Large intestine (tissue), 3 donors: ENCODE measurements at regions not wholly inside any gene's neighbourhood (a gene's known extent, or its start where the extent isn't known, plus 50 kb on each side); places are given as distances from the start of the nearest gene placed in this dataset.

ENCODE experiments used
- DNase-seq, 2 donors: peaks; one replicate each; pipeline versions ENCODE4 v3.0.0 to v3.0.0-alpha.2; 2013
- H3K27ac ChIP-seq: one replicate; pipeline ENCODE4 v1.5.1; 2013; ENCODE audit warnings: low read length
- H3K27me3 ChIP-seq: 2 replicates; pipeline ENCODE4 v1.6.1; 2013; ENCODE audit warnings: low read length; ENCODE audit not compliant: control insufficient read depth, insufficient read depth
- H3K36me3 ChIP-seq: 2 replicates; pipeline ENCODE4 v1.6.1; 2013; ENCODE audit warnings: low read length; ENCODE audit not compliant: control insufficient read depth, insufficient read depth
- H3K4me1 ChIP-seq: one replicate; pipeline ENCODE4 v1.6.1; 2013; ENCODE audit warnings: low read length; ENCODE audit not compliant: control insufficient read depth, insufficient read depth
- H3K4me3 ChIP-seq: one replicate; pipeline ENCODE4 v1.5.1; 2013; ENCODE audit warnings: low read length
- H3K9me3 ChIP-seq: one replicate; pipeline ENCODE4 v1.6.1; 2013; ENCODE audit warnings: mild to moderate bottlenecking, low read depth, low read length, moderate library complexity; ENCODE audit not compliant: control insufficient read depth
- WGBS: methylation state at CpG from one replicate; pipeline ENCODE4 v1.1.5; 2013; ENCODE audit warnings: low lambda C conversion rate; ENCODE audit not compliant: insufficient coverage; 5-methylcytosine and 5-hydroxymethylcytosine counted together

GRCh38 chr3:152073267-152073666 is 195.5 kb upstream of the MBNL1 start:
- WGBS = 82% methylated on average over 2 of the region's 6 CpGs
- Histone ChIP-seq H3K36me3 (no peaks in the 10 kb centered on the region), H3K27ac (no peak overlapping the region), H3K27me3 (no peaks in the 10 kb centered on the region), H3K9me3 (peaks cover 4% of the 10 kb centered on the region), H3K4me3 (no peak overlapping the region), H3K4me1 (no peaks in the 10 kb centered on the region)
- DNase-seq = no peak

- WGBS = 92% methylated on average over 2 of the region's 2 CpGs
- no peaks in the 10 kb centered on the region for H3K9me3 ChIP-seq
- H3K4me1 ChIP-seq = no peaks in the 10 kb centered on the region
- no peak for DNase-seq
- no peaks in the 10 kb centered on the region for H3K27me3 ChIP-seq
- no peaks in the 10 kb centered on the region for H3K36me3 ChIP-seq
- no peak overlapping the region for H3K4me3 ChIP-seq
- no peak overlapping the region for H3K27ac ChIP-seq
Observed at GRCh38 chr3:152076148-152076547, 192.6 kb upstream of the MBNL1 start.

GRCh38 chr3:152079980-152080379 is 188.7 kb upstream of the MBNL1 start:
- H3K4me3 ChIP-seq = no peak overlapping the region
- WGBS = no CpG with 5 or more reads among the region's 2 CpGs
- no peaks in the 10 kb centered on the region for H3K4me1 ChIP-seq
- no peaks in the 10 kb centered on the region for H3K36me3 ChIP-seq
- no peaks in the 10 kb centered on the region for H3K27me3 ChIP-seq
- H3K9me3 ChIP-seq = no peaks in the 10 kb centered on the region
- H3K27ac ChIP-seq = no peak overlapping the region
- DNase-seq = no peak

- Histone ChIP-seq H3K36me3 (no peaks in the 10 kb centered on the region), H3K4me3 (no peak overlapping the region), H3K27me3 (no peaks in the 10 kb centered on the region), H3K4me1 (no peaks in the 10 kb centered on the region), H3K9me3 (no peaks in the 10 kb centered on the region), H3K27ac (no peak overlapping the region)
- no CpG with 5 or more reads among the region's 2 CpGs for WGBS
- no peak for DNase-seq
Observed at GRCh38 chr3:152083135-152083534, 185.6 kb upstream of the MBNL1 start.

GRCh38 chr3:152084441-152085158 is 184.1 kb upstream of the MBNL1 start:
- no peaks in the 10 kb centered on the region for H3K9me3 ChIP-seq
- no peaks in the 10 kb centered on the region for H3K36me3 ChIP-seq
- DNase-seq = no peak
- WGBS = 100% methylated on average over 1 of the region's 2 CpGs
- no peaks in the 10 kb centered on the region for H3K4me1 ChIP-seq
- H3K4me3 ChIP-seq = no peak overlapping the region
- H3K27ac ChIP-seq = no peak overlapping the region
- no peaks in the 10 kb centered on the region for H3K27me3 ChIP-seq

- peak; percentile 3 to 45 for DNase-seq
- no peaks in the 10 kb centered on the region for H3K9me3 ChIP-seq
- no peaks in the 10 kb centered on the region for H3K4me1 ChIP-seq
- no peak overlapping the region for H3K4me3 ChIP-seq
- no peaks in the 10 kb centered on the region for H3K27me3 ChIP-seq
- H3K27ac ChIP-seq = no peak overlapping the region
- no peaks in the 10 kb centered on the region for H3K36me3 ChIP-seq
Observed at GRCh38 chr3:152087153-152087552, 181.6 kb upstream of the MBNL1 start.

GRCh38 chr3:152089528-152089927 is 179.2 kb upstream of the MBNL1 start:
- no peak overlapping the region for H3K4me3 ChIP-seq
- H3K27ac ChIP-seq = no peak overlapping the region
- no peak for DNase-seq
- H3K4me1 ChIP-seq = no peaks in the 10 kb centered on the region
- H3K36me3 ChIP-seq = no peaks in the 10 kb centered on the region
- H3K27me3 ChIP-seq = no peaks in the 10 kb centered on the region
- peaks cover 6% of the 10 kb centered on the region for H3K9me3 ChIP-seq

GRCh38 chr3:152091725-152092124 is 177.0 kb upstream of the MBNL1 start:
- WGBS = no CpG with 5 or more reads among the region's 1 CpG
- H3K9me3 ChIP-seq = peaks cover 6% of the 10 kb centered on the region
- DNase-seq = no peak
- no peak overlapping the region for H3K4me3 ChIP-seq
- no peaks in the 10 kb centered on the region for H3K27me3 ChIP-seq
- H3K4me1 ChIP-seq = no peaks in the 10 kb centered on the region
- no peaks in the 10 kb centered on the region for H3K36me3 ChIP-seq
- no peak overlapping the region for H3K27ac ChIP-seq

- Histone ChIP-seq H3K27me3 (no peaks in the 10 kb centered on the region), H3K36me3 (no peaks in the 10 kb centered on the region), H3K4me1 (no peaks in the 10 kb centered on the region), H3K9me3 (peaks cover 6% of the 10 kb centered on the region), H3K4me3 (no peak overlapping the region), H3K27ac (no peak overlapping the region)
- no peak for DNase-seq
Observed at GRCh38 chr3:152093901-152094300, 174.8 kb upstream of the MBNL1 start.

GRCh38 chr3:152094406-152094805 is 174.3 kb upstream of the MBNL1 start:
- Histone ChIP-seq H3K27ac (no peak overlapping the region), H3K27me3 (no peaks in the 10 kb centered on the region), H3K9me3 (peaks cover 6% of the 10 kb centered on the region), H3K4me1 (no peaks in the 10 kb centered on the region), H3K36me3 (no peaks in the 10 kb centered on the region), H3K4me3 (no peak overlapping the region)
- no peak for DNase-seq

- Histone ChIP-seq H3K36me3 (no peaks in the 10 kb centered on the region), H3K4me1 (no peaks in the 10 kb centered on the region), H3K9me3 (peaks cover 6% of the 10 kb centered on the region), H3K27ac (no peak overlapping the region), H3K27me3 (no peaks in the 10 kb centered on the region), H3K4me3 (no peak overlapping the region)
- DNase-seq = no peak
Observed at GRCh38 chr3:152095472-152095871, 173.3 kb upstream of the MBNL1 start.
